ENCODE measurements at regions not wholly inside any gene's neighbourhood (a gene's known extent, or its start where the extent isn't known, plus 50 kb on each side); places are given as distances from the start of the nearest gene placed in this dataset.
"Not testable (repeated sequence)": the region's sequence is repeated elsewhere in the genome, so short reads cannot be mapped to it uniquely, and the experiment has no call there.

DNA sequence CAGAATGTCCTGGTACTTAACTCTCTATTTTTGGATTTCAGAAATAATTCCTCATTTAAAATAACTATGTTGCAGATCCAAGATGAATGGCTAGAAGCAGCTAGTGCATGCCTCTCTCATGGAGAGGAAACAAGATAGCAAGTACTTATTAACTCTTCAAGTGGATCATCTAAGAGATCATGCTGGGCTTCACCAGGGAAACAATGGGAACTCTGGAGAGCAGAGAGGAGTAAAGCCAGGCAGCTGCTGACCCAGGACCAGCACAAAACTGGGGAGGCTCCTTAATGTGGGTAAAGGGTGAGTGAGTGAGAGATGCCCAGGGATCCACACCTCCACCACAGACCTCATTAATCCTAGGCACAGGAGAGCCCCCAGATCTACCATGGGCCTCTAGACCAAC is 897.8 kb upstream of the ACO1 start:
- DNase-seq (ENCODE audit: insufficient read length, low spot score) = no peak
- no peak for FAIRE-seq

DNA sequence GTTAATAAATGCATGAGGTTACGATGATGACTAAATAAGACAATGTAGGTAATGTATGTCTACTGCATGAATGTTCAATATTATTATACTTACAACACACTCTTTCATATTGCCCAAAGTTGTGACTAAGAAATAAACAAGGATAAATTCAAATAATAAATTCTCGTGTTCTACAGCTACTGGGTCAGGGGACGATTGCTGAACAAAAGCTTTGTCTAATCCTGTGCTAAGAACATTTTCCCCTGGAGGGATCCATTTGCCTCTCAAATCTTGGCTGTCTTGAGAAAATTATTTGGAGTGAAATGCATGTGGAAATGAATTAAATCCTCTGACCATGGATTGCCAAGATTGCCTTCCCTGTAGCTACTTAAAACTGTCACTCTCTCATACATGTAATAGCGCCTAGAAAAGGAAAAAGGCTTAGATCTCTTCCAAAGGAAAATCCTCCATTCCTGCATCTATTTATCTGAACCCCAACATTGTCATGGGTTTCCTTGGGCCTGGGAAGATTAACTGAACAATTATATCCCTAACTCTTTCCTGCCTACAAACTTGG is 893.8 kb upstream of the ACO1 start:
- FAIRE-seq = no peak

DNA sequence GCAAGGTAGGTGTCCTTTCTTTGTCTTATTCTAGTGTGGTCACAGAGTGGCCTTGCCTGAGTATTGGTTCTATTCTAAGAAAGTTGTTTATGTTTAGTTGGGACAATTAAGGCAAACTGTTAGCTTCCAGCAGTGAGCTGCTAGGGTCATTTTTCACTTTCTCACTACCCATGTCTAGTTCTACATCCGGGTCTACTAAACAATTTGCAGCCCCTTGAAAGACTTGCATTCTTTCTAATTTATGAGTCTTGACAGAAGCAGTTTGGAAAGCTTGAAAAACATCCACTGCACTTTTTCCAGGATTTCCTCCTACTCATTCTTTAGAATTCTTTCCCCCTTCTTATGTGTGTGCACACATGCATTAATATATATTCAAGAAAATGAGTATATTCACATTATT is 892.2 kb upstream of the ACO1 start:
- no peak for FAIRE-seq
- no peak for DNase-seq (ENCODE audit: insufficient read length, low spot score)

More for the DNA sequence above, 893.8 kb upstream of the ACO1 start:
- DNase-seq (ENCODE audit: insufficient read length, low spot score) = no peak

DNA sequence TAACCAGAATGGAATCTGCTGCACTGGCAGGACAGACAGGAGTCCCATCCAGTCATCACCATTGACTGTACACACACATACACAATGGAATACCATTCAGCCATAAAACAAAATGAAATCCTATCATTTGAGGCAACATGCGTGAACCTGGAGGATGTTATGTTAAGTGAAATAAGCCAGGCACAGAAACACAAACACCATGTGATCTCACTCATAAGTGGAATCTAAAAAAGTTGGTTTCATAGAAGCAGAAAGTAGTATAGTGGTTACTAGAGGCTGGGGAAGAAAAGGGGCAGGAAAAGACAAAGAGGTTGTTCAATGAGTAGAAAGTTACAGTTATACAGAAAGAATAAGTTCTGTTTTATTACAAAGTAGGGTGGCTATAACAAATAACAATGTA is 884.0 kb upstream of the ACO1 start:
- FAIRE-seq = no peak

DNA sequence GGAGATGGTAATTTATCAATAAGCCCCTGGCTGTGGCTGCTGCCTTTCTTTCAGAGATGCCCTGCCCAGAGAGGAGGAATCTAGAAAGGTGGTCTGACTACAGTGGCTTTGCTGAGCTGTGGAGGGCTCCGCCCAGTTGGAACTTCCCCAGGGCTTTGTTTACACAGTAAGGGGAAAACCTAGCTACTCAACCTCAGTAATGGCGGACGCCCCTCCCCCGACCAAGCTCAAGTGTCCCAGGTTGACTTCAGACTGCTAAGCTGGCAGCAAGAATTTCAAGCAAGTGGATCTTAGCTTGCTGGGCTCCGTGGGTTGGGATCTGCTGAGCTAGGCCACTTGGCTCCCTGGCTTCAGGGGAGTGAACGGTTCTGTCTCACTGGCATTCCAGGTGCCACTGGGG is 865.4 kb upstream of the ACO1 start:
- FAIRE-seq (no peak), DNase-seq (ENCODE audit: insufficient read length, low spot score) (no peak)

More for the DNA sequence above, 884.0 kb upstream of the ACO1 start:
- DNase-seq (ENCODE audit: insufficient read length, low spot score) = no peak

DNA sequence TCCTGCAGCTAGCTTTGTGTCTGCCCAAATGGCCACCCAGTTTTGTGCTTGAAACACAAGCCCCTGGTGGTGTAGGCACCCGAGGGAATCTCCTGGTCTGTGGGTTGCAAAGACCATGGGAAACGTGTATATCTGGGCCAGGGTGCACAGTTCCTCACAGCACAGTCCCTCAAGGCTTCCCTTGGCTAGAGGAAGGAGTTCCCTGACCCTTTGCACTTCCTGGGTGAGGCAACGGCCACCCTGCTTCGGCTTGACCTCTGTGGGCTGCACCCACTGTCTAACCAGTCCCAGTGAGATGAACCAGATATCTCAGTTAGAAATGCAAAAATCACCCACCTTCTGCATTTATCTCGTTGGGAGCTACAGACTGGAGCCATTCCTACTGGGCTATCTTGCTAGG is 865.0 kb upstream of the ACO1 start:
- DNase-seq (ENCODE audit: insufficient read length, low spot score) (no peak), FAIRE-seq (no peak)

DNA sequence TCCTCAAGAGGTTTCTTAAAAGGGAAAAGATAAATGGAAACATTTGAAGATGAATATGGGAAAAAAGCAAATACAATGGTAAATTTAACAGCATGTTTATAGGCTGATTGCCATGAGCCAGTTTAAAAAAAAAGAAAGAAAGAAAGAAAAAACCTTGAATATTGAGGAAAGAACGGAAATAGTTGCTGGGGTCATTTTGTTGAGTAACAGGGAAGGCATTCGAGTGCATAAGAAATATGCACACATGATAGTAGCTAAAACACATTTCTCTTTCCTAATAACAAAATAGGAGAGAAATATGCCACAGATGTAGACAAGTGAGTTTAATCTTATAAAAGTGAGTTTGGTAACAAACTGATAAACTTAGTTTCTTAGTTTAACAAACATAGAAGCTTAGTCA is 864.6 kb upstream of the ACO1 start:
- DNase-seq (ENCODE audit: insufficient read length, low spot score) = no peak
- no peak for FAIRE-seq

DNA sequence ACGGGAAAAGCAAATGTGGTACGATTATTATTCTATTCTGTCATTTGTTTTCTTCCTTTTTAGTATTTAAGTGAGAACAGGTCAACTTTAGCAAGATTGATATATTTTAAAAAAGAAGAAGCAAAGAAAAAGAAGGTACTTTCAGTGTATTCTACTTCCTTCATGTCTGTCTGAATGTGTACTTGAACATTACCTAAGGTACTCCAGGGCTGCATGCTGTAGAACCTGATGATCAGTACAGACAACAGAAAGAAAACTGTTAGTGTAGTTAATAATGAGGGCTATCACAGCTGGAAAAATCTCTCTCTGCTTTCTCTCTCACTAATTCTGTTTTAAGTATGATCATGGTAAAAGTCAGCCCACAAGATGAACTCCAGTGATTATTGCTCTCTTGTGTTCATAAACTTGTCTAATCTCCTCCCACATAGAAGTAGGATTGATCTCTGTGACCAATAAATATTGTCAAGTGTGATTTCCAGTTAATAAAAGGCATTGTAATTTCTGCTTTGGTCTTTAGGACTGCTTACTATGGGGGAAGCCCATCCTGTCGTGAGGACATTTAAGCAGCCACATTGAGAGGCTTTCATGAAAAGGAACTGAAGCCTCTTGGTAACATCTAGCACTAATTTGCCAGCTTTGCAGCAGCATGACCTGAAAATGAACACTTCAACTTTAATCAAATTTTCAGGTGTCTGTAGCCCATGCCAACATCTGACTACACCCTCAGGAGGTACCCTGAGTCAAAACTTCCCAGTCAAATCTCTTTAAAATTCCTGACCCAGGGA is 864.0 kb upstream of the ACO1 start:
- no peak for DNase-seq (ENCODE audit: insufficient read length, low spot score)

DNA sequence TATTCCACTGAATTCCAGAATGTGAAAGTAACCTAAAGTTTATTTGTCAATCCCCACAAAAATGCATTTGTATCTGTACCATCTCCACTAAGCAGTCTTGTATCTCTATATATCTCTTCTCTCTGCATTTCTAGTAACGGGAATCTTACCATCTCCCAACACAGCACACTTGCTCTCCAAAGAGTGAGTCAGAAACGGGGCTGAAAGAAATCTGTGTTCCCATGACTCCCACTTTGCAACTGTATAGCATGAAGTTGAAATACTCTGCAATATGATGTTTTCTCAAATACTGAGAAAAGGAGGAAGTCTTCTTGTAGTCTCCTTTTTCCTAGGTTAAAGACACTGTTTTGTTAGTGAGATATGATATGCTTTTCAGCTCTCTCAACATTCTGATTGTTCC is 848.8 kb upstream of the ACO1 start:
- no peak for DNase-seq (ENCODE audit: insufficient read length, low spot score)
- no peak for FAIRE-seq

More for the DNA sequence above, 864.0 kb upstream of the ACO1 start:
- FAIRE-seq = no peak

DNA sequence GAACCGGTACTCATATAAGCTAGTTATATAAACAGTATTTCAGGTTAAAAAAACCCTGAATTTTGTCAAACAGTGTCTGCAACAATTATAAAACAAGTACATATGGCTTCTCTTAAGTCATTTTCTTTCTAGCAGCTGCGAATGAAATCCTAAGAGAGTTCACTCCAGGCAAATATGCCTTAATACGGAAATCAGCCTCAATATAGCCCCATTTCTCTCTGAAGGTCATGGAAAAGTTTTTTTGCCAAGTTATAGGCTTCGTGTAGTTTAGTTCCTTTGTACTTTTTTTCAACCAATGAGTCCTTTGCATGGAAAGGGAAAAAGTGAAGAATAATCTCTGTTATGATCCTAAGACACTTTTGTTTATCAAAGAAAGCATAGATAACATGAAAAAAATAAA is 848.0 kb upstream of the ACO1 start:
- FAIRE-seq = no peak
- DNase-seq (ENCODE audit: insufficient read length, low spot score) = no peak

DNA sequence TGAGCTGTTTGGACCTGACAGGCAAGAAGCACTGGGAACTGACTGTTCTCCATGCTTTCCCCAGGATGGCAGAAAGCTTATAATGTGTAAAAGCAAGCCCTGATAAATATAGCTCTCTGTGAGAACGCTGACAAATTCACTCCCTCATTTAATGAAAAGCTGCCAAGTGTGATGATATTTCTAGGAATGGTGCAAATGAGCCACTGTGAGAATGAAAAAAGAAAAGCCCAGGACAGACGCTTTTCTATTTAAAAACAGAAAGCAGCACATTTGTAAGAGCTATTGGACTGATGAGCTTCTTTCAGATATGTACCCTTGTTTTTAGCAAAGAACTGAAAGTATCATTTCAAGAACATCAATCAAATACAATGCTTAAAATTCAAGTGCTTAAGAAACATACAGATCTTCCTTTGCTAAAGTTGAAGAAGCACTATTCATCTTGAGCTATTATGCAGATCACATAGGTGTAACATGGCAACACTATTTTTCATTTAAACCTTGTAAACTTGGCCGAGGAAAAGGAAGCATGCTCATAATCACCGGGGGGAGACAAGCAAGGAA is 842.6 kb upstream of the ACO1 start:
- no peak for FAIRE-seq
- DNase-seq (ENCODE audit: insufficient read length, low spot score) = no peak

DNA sequence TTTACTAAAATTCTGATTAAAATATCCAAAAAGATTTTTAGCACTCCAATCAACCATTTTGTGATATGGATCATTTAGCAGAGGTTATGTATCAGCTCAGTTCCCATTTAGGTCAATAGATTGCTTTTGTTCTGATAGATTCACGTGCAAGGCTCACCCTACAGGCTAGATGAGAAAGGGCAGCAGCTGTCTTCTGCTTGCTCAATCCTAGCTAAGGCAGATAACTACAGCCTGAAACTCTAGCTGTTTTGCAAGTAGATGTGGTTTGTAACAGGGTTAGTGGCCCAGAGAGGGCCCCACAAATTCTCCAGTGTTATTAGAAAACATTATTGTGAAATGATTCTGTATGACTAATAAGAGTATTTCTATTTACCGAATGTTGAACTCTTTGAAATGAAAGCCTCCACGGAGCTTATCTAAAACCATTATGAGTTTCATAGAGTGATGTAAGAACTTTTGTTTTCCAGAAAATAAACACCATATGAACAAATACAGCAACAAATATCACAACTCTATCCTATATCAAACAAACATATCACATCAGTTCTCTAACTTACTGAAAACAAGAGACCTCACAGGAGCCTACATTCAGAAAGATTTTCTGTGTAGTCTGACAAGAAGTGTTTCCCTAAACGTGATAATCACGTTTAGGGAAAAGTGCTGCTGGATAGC is 841.9 kb upstream of the ACO1 start:
- FAIRE-seq (no peak), DNase-seq (ENCODE audit: insufficient read length, low spot score) (peak; percentile 0)

DNA sequence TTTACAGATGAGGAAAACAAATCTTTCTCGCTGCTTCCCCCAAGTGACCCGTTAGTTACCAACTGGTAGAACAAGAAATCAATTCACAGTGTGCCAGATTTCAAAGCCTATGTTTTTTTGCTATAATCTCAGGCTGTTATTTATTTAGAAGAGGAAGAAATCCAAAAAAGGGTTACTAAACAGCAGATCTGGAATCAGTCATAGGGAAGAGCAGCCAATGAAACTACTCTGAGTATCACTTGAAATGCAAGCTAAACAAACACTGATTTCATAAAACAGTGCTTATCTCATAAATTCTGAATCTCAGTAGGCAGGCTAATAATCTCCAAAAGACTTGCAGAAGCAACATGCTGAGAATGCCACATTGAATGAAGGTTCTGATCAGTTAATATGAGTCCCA is 829.5 kb upstream of the ACO1 start:
- no peak for DNase-seq (ENCODE audit: insufficient read length, low spot score)
- FAIRE-seq = no peak

DNA sequence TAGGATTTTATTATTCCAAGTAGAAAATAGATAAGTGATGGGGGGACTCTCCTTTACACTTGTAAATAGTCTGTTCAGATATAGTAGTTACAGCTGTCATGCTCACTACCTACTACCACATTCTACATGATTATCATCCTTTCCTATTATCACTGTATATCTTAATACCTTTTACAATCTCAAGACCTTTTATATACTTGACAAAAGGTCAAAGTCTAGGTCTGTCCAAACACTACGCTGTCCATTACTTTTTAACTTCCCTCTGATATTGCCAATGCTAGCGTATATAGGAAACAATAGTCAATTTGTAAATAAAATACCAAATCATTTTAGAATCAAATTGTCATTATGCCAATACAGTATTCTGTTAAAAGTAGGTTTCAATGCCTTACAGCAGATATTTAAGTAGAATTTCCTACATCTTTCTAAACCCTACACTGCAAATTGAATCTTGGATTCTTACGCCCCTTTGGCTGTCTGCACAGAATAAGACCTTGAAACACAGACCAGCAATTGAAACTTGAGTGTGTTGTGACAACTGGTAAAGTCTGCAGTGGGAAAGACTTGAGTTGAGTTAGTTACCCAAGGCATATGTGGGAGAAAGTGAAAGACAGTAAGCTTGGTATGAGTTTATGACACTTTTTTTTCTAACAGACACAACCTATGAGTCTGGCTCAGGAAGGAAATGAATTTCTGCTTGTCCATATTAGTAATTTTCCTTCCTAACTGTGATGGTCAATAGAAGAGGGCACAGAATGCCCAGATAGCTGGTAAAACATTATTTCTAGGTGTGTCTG is 827.6 kb upstream of the ACO1 start:
- FAIRE-seq (no peak), DNase-seq (ENCODE audit: insufficient read length, low spot score) (no peak)

DNA sequence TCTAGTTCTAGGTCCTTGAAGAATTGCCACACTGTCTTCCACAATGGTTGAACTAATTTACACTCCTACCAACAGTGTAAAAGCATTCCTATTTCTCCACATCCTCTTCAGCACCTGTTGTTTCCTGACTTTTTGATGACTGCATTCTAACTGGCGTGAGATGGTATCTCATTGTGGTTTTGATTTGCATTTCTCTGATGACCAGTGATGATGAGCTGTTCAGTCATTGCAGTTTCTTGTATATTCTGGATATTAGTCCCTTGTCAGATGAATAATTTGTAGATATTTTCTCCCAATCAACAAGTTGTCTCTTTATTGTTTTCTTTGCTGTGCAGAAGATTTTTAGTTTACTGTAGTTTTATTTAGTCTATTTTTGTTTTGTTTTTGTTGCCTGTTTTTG is 812.3 kb upstream of the ACO1 start:
- FAIRE-seq; DNase-seq (ENCODE audit: insufficient read length, low spot score): not testable (repeated sequence)

DNA sequence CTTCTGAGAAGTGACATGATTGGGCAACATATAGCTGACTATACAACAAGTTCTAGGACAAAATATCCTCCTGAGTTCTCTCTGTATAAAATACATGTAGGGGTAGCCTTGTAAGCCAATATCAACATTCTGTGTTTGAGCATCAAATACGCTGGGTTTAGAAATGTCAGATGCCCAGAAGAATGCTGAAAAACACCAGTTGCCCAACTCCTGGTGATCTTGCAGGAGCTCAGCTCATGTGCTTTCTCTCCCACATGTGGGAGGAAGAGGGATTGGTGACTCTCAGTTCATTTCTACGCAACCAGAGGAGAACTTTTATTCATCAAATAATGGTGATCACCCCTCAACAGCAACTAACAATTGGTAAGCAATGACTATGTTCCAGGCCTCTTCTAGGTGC is 810.9 kb upstream of the ACO1 start:
- DNase-seq (ENCODE audit: insufficient read length, low spot score) = no peak

DNA sequence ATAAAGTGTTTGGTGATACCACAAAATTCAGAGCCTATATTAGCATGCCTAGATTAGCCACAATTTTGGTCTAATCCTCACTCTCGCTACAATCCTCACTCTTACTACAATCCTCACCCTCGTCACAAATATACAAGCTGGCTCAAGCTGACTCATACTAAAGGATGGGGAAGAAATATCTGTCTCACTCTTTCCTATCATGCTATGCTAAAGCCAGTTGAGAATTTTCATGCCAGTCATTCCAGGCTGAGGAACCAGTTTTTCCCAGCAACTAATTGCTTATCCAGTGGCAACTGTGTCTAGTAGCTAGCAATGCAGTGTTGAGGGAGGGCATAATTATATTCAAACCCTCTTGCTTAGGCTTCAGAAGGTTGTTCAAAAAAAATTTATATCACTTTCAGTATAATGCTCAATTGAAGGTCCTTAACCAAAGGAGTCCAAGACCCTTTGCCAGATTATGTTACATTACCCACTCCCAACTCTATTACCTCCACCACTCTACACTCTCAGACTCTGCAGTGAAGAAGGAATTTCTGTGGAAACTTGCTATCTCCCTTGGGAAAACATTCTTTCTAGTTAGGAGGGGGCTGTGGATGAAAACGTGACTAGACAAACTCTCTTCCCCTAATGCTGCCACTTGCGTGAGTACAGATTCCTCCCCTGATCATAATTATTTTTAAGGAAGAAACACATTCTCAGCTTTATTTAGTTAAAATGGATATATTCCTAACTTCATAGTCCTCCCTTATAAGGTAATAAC is 810.3 kb upstream of the ACO1 start:
- DNase-seq (ENCODE audit: insufficient read length, low spot score) = no peak
- FAIRE-seq = no peak

More for the DNA sequence above, 810.9 kb upstream of the ACO1 start:
- FAIRE-seq = no peak

DNA sequence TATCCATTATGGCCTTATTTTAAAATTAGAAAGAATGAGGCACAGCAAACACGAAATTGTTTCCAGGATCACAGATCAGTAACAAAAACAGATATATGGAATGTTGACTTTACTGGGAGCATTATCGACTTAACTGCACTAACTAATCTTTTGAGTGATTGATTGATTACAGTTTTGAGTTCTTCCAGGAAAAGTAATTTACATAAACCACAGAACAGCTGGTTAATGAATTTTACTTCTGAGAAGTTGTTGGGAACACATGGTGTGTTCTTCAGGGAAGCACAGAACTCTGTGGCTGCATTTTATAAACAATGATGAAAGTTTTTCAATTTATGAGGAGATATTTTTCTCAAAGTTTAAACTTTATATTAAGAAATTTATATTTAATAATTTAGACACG is 802.4 kb upstream of the ACO1 start:
- DNase-seq (ENCODE audit: insufficient read length, low spot score) (no peak), FAIRE-seq (no peak)

DNA sequence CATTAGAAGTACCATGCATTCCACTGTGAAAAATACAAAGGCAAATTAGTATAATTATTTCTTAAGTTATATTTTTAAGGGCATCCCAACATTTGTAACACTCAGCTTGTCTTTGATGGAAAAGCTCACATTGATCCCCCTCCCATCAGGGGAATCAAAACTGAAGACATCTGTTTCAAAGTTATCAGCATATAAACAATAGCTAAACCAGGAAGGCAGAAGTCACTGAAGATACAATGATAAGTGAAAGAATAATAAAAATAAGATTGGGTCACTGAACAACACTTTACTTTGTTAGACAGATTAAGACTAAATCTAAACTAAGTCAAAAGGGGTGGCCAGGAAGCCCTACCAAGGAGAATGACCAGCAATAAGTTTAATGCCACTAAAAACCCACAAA is 801.9 kb upstream of the ACO1 start:
- DNase-seq (ENCODE audit: insufficient read length, low spot score) (no peak), FAIRE-seq (no peak)

DNA sequence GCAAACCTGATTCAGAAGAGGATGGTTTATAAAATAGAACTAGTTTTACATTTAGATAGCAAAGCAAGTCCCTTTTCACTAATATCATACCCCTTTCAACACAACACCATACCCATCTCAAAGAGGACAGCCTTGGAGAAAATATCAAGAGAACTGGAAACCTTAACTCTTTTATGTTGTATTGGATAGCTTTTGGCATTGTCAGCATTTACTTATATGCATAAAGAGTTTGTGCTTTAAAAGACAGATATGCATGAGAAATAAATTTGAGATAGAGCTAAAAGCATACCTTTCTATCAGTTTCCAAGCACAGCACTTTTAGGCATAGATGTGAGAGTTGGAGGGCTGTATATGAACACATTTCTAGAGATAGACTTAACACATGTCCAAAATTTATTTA is 799.3 kb upstream of the ACO1 start:
- DNase-seq (ENCODE audit: insufficient read length, low spot score) (no peak), FAIRE-seq (no peak)

Measured in HTR-8/SVneo (cell line).